Adrenal gland (tissue), 5 donors: ENCODE measurements at regions not wholly inside any gene's neighbourhood (a gene's known extent, or its start where the extent isn't known, plus 50 kb on each side); places are given as distances from the start of the nearest gene placed in this dataset.

Experiments
- CTCF ChIP-seq, 6 experiments: fragments of 450-650 bp in 4 of 6; fragments of 200-600 bp in 2 of 6; sonication (generic) in 1 of 6; IDR thresholded peaks; 1 replicate in 5 of 6; 2 replicates in 1 of 6; pipeline versions ENCODE4 v1.5.1 to v1.8.0; 2016 to 2021; ENCODE audit warnings: antibody characterized with exemption in 6 of 6, mild to moderate bottlenecking in 2 of 6, moderate library complexity in 1 of 6
- POLR2A ChIP-seq, 2 donors: fragments of 450-650 bp; IDR thresholded peaks; one replicate each; pipeline ENCODE4 v1.6.1; 2017; ENCODE audit warnings: antibody characterized with exemption in 2 of 2, mild to moderate bottlenecking in 2 of 2, moderate library complexity in 1 of 2
- donor health status: DM: no; HTN: no; CAD: no.

DNA sequence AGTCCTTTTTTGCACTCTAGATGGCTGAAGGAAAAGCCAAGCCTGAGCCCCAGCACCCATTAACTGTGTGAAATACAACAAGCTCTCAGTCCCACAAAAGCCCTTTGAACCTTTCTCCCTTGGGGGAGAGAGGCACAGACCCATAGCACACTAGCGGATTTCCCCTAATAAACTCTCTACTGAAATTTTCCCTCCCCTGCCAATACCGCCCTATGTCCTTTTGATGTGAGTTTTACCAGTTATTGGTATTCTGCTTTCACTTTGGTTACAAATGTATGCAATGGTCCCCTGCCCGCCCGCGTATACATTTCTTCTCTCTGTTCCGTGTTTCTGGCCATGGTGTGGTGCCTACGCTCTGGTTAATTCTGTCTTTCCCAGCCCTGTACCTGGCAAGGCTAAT is 54.0 kb upstream of the MYO16 start:
- TF ChIP-seq CTCF (IDR thresholded peaks at IDR 0.05) = no peak
- no peak for TF ChIP-seq POLR2A (IDR thresholded peaks at IDR 0.05)
